GM12878 (cell line): ENCODE measurements at regions not wholly inside any gene's neighbourhood (a gene's known extent, or its start where the extent isn't known, plus 50 kb on each side); places are given as distances from the start of the nearest gene placed in this dataset.

ENCODE experiments used
- BRCA1 ChIP-seq: IDR thresholded peaks from 2 replicates; pipeline ENCODE4 v1.6.1; 2011; ENCODE audit warnings: low read depth, low read length, improper control_type of control experiment
- SRF ChIP-seq, 2 experiments: IDR thresholded peaks; 2 replicates each; pipeline ENCODE4 v1.6.1; 2011; ENCODE audit warnings: low read depth in 2 of 2, low read length in 2 of 2, mild to moderate bottlenecking in 1 of 2, moderate library complexity in 1 of 2
- STAT1 ChIP-seq: fragments of 450-650 bp; conservative IDR thresholded peaks from 2 replicates; pipeline ENCODE4 v1.6.1; 2014; ENCODE audit warnings: antibody characterized with exemption, mild to moderate bottlenecking
- TF ChIP-seq, protein P1 (sequence below), 3 experiments: IDR thresholded peaks in 2 of 3; conservative IDR thresholded peaks in 1 of 3; 2 replicates each; pipeline ENCODE4 v1.5.1; 2011; ENCODE audit warnings: low read depth in 3 of 3, low read length in 3 of 3, mild to moderate bottlenecking in 3 of 3, control low read depth in 2 of 3, moderate library complexity in 2 of 3, inconsistent platforms in 1 of 3, mixed read lengths in 1 of 3; ENCODE audit not compliant: control insufficient read depth in 2 of 3, insufficient read depth in 1 of 3; ENCODE audit errors: extremely low read depth in 1 of 3
- TF ChIP-seq, protein P2 (sequence below): IDR thresholded peaks from 2 replicates; pipeline ENCODE4 v1.6.1; 2012; ENCODE audit warnings: mild to moderate bottlenecking, low read depth, low read length
- TF ChIP-seq, protein P3 (sequence below): IDR thresholded peaks from 2 replicates; pipeline ENCODE4 v1.6.1; 2011; ENCODE audit warnings: borderline replicate concordance, low read depth, mild to moderate bottlenecking, moderate library complexity, mixed read lengths, low read length; ENCODE audit not compliant: insufficient read depth; ENCODE audit errors: extremely low read length

DNA sequence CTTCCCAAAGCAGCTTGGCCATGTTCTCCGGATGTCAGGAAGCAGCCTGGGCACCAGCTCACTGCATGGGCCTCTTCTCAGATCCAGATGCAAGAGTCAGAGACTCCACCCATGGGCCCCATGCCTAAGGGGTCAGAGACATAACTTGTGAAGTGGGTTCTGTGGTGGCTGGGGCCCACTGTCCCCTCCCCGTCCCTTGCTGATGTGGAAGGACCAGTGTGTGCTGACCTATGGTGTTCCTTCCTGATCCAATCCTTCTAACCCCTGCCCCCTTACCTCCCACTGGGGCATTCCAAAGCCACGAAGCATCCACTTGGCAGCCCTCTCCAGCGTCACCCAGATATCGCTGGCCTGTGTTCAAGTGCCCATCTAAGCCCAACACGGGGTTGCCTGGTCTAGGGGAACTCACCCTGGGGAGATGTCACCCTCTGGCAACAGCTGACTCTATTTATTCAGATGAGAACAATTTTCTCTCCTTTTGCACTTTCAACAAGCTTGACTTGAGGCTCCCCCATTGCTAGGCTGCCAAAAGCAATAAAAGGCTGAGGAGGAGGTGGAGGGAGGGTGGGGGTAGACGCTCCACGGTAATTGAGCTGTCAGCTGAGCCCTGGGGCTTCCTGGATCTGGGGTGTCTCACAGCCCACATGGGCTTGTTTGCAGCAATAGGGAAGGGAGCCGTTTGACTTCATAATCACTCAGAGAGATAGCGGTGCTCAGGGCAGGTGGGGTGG lies 158.5 kb downstream of the ADAMTS15 start:
- TF ChIP-seq, protein P1, sequence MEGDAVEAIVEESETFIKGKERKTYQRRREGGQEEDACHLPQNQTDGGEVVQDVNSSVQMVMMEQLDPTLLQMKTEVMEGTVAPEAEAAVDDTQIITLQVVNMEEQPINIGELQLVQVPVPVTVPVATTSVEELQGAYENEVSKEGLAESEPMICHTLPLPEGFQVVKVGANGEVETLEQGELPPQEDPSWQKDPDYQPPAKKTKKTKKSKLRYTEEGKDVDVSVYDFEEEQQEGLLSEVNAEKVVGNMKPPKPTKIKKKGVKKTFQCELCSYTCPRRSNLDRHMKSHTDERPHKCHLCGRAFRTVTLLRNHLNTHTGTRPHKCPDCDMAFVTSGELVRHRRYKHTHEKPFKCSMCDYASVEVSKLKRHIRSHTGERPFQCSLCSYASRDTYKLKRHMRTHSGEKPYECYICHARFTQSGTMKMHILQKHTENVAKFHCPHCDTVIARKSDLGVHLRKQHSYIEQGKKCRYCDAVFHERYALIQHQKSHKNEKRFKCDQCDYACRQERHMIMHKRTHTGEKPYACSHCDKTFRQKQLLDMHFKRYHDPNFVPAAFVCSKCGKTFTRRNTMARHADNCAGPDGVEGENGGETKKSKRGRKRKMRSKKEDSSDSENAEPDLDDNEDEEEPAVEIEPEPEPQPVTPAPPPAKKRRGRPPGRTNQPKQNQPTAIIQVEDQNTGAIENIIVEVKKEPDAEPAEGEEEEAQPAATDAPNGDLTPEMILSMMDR (IDR thresholded peaks at IDR 0.05 in 2 of 3, conservative IDR thresholded peaks at IDR 0.05 in 1 of 3; ENCODE audit: control insufficient read depth in 2 of 3, extremely low read depth in 1 of 3, insufficient read depth in 1 of 3, low read depth in 3 of 3, low read length in 3 of 3): no peak
- TF ChIP-seq, protein P2, sequence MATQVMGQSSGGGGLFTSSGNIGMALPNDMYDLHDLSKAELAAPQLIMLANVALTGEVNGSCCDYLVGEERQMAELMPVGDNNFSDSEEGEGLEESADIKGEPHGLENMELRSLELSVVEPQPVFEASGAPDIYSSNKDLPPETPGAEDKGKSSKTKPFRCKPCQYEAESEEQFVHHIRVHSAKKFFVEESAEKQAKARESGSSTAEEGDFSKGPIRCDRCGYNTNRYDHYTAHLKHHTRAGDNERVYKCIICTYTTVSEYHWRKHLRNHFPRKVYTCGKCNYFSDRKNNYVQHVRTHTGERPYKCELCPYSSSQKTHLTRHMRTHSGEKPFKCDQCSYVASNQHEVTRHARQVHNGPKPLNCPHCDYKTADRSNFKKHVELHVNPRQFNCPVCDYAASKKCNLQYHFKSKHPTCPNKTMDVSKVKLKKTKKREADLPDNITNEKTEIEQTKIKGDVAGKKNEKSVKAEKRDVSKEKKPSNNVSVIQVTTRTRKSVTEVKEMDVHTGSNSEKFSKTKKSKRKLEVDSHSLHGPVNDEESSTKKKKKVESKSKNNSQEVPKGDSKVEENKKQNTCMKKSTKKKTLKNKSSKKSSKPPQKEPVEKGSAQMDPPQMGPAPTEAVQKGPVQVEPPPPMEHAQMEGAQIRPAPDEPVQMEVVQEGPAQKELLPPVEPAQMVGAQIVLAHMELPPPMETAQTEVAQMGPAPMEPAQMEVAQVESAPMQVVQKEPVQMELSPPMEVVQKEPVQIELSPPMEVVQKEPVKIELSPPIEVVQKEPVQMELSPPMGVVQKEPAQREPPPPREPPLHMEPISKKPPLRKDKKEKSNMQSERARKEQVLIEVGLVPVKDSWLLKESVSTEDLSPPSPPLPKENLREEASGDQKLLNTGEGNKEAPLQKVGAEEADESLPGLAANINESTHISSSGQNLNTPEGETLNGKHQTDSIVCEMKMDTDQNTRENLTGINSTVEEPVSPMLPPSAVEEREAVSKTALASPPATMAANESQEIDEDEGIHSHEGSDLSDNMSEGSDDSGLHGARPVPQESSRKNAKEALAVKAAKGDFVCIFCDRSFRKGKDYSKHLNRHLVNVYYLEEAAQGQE: no peak
- TF ChIP-seq STAT1 (no peak), BRCA1 (no peak), SRF (IDR thresholded peaks at IDR 0.05; ENCODE audit: low read depth in 2 of 2, low read length in 2 of 2) (no peak)
- TF ChIP-seq, protein P3, sequence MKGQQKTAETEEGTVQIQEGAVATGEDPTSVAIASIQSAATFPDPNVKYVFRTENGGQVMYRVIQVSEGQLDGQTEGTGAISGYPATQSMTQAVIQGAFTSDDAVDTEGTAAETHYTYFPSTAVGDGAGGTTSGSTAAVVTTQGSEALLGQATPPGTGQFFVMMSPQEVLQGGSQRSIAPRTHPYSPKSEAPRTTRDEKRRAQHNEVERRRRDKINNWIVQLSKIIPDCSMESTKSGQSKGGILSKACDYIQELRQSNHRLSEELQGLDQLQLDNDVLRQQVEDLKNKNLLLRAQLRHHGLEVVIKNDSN: no peak
